ENCODE measurements at regions not wholly inside any gene's neighbourhood (a gene's known extent, or its start where the extent isn't known, plus 50 kb on each side); places are given as distances from the start of the nearest gene placed in this dataset.

GRCh38 chr21:16181018-16181417 lies 451.2 kb downstream of the USP25 start:
- no peak overlapping the region for H3K4me3 ChIP-seq (ENCODE audit: low read length)
- TF ChIP-seq, protein P1, sequence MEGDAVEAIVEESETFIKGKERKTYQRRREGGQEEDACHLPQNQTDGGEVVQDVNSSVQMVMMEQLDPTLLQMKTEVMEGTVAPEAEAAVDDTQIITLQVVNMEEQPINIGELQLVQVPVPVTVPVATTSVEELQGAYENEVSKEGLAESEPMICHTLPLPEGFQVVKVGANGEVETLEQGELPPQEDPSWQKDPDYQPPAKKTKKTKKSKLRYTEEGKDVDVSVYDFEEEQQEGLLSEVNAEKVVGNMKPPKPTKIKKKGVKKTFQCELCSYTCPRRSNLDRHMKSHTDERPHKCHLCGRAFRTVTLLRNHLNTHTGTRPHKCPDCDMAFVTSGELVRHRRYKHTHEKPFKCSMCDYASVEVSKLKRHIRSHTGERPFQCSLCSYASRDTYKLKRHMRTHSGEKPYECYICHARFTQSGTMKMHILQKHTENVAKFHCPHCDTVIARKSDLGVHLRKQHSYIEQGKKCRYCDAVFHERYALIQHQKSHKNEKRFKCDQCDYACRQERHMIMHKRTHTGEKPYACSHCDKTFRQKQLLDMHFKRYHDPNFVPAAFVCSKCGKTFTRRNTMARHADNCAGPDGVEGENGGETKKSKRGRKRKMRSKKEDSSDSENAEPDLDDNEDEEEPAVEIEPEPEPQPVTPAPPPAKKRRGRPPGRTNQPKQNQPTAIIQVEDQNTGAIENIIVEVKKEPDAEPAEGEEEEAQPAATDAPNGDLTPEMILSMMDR (conservative IDR thresholded peaks at IDR 0.05; ENCODE audit: low read length) = no peak
- DNase-seq (ENCODE audit: low read depth) = no peak

GRCh38 chr21:16185766-16186165 lies 456.0 kb downstream of the USP25 start:
- TF ChIP-seq, protein P1 (conservative IDR thresholded peaks at IDR 0.05; ENCODE audit: low read length) = no peak
- no peak for DNase-seq (ENCODE audit: low read depth)
- no peak overlapping the region for H3K4me3 ChIP-seq (ENCODE audit: low read length)

- TF ChIP-seq, protein P1 (conservative IDR thresholded peaks at IDR 0.05; ENCODE audit: low read length) = no peak
- H3K4me3 ChIP-seq (ENCODE audit: low read length) = no peak overlapping the region
- DNase-seq (ENCODE audit: low read depth) = peak; percentile 9
Observed at GRCh38 chr21:16186742-16187141, 457.0 kb downstream of the USP25 start.

DNA sequence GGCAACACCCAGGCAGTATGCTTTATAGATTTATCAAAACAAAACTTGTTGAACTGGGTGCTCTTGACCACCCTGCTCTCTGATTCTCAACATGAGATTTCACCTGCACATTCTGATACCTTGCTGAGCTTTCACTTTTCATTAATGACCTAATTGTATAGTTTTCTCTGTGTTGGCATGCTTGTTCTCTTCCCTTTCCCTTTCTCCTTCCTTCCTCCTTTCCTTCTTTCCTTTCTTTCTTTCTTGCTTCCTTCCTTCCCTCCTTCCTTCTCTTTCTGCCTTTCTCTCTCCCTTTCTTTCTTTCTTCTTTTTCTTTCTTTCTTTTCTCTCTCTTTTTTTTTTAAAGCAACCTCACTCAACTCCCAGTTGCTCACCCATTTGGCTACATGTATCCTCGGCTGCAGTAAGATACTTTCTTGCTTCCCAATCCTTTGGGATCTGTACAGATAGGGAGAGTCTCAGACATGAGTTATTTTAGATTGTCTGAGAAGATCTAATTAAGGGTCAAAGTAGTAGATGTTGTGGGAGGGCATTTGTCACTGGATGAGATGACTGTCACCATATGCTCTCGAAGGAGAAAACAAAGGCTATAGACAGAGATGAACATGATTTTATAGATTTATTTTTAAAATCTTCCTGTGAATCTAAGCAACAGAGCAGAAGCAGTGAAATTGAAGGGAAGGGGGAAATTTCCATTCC lies 458.0 kb downstream of the USP25 start:
- no peak for DNase-seq (ENCODE audit: low read depth)
- H3K4me3 ChIP-seq (ENCODE audit: low read length) = no peak overlapping the region
- TF ChIP-seq, protein P1 (conservative IDR thresholded peaks at IDR 0.05; ENCODE audit: low read length) = no peak

DNA sequence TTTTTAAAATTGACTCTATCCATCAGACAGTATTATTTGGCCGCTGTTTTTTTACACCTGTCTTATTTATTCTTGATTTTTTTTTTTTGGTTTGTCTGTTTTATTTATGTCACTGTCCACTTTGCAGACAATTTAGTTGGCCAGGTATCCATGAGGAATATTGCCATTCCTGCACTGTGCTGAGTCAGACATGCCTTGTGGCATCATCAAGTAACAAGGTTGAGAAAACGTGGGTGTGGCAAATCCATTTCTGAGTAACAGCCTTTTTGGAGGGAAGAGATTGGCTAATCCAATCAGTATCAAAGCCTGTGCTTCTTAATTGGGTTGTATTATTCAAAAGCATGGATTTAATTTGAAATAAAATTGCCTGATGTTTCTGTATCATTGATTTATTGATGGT lies 463.1 kb downstream of the USP25 start:
- TF ChIP-seq, protein P1 (conservative IDR thresholded peaks at IDR 0.05; ENCODE audit: low read length) = no peak
- peak; percentile 42 for DNase-seq (ENCODE audit: low read depth)
- no peak overlapping the region for H3K4me3 ChIP-seq (ENCODE audit: low read length)

DNA sequence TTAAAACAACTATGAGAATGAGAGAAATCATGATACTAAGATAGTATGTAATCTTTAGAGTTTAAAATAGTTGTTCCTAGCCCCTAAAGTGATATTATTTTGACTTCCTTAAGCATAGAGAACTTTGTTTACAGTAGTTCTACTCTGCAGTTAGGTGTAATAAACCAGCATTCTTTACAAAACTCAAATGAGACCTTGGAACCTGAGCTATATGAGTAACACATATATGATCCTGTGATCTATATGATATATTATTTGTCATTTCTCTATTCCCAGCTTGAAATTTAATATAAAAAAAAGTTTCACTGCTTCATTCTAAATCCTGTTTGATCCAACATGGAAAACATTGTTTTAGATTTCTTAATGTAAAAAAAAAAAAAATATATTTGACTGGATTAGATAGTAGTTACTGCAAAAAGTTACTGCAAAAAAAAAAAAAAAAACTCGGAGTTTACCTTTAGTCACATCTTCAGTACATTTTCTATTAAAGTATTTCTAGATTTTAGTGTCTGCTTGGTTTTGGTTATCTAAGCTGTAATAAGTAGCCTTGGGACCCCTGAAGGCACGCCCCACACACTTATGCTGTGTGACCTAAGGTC lies 463.8 kb downstream of the USP25 start:
- peak overlapping the region; percentile 59 for H3K4me3 ChIP-seq (ENCODE audit: low read length)
- no peak for DNase-seq (ENCODE audit: low read depth)
- TF ChIP-seq, protein P1 (conservative IDR thresholded peaks at IDR 0.05; ENCODE audit: low read length) = no peak

All from AG10803 (cell line).